NCI-H146 treated with DMSO at 0.1 percent for 48 hours (cell line): ENCODE measurements at regions not wholly inside any gene's neighbourhood (a gene's known extent, or its start where the extent isn't known, plus 50 kb on each side); places are given as distances from the start of the nearest gene placed in this dataset.

Experiments
- DNase-seq: peaks from one replicate; lab custom pipeline; 2025; ENCODE audit not compliant: unreplicated experiment; lab: John Stamatoyannopoulos, UW

- no peak for DNase-seq
Observed at GRCh38 chr3:64290161-64290560, 64.9 kb upstream of the PRICKLE2 start.

- DNase-seq = no peak
Observed at GRCh38 chr3:64289622-64290021, 64.4 kb upstream of the PRICKLE2 start.

GRCh38 chr3:64278625-64279024 lies 53.4 kb upstream of the PRICKLE2 start:
- DNase-seq = no peak

- DNase-seq = no peak
Observed at GRCh38 chr3:64276131-64276530, 50.9 kb upstream of the PRICKLE2 start.
